ENCODE measurements at regions not wholly inside any gene's neighbourhood (a gene's known extent, or its start where the extent isn't known, plus 50 kb on each side); places are given as distances from the start of the nearest gene placed in this dataset.

GRCh38 chr17:6233339-6233738 lies 163.2 kb downstream of the WSCD1 start:
- ATAC-seq: no peak
- no peak for DNase-seq
- intact Hi-C loops (cut with DNase I): no loop called here

GRCh38 chr17:6232732-6233101 lies 162.5 kb downstream of the WSCD1 start:
- DNase-seq (no peak), ATAC-seq (no peak)
- intact Hi-C loops (cut with DNase I): no loop called here

- intact Hi-C loops (cut with DNase I): no loop called here
- ATAC-seq (no peak), DNase-seq (no peak)
These were observed 161.9 kb downstream of the WSCD1 start for GRCh38 chr17:6231886-6232731.

- no peak for ATAC-seq
These were observed 161.3 kb downstream of the WSCD1 start for GRCh38 chr17:6231465-6231864.

GRCh38 chr17:6218333-6218732 lies 148.2 kb downstream of the WSCD1 start:
- ATAC-seq (no peak), DNase-seq (no peak)
- intact Hi-C loops (cut with DNase I): no loop called here

More at GRCh38 chr17:6231465-6231864, 161.3 kb downstream of the WSCD1 start:
- no peak for DNase-seq
- intact Hi-C loops (cut with DNase I): no loop called here

GRCh38 chr17:6215071-6216035 lies 145.2 kb downstream of the WSCD1 start:
- no peak for DNase-seq
- ATAC-seq: no peak
- intact Hi-C loops (cut with DNase I): no loop called here

- intact Hi-C loops (cut with DNase I): no loop called here
- ATAC-seq (no peak), DNase-seq (no peak)
These were observed 143.7 kb downstream of the WSCD1 start for GRCh38 chr17:6213859-6214258.

- DNase-seq: no peak
- ATAC-seq: no peak
- intact Hi-C loops (cut with DNase I): no loop called here
These were observed 142.6 kb downstream of the WSCD1 start for GRCh38 chr17:6212766-6213165.

GRCh38 chr17:6209829-6210228 lies 139.7 kb downstream of the WSCD1 start:
- ATAC-seq (no peak), DNase-seq (no peak)
- intact Hi-C loops (cut with DNase I): no loop called here

- ATAC-seq: no peak
- DNase-seq: no peak
- intact Hi-C loops (cut with DNase I): no loop called here
These were observed 138.5 kb downstream of the WSCD1 start for GRCh38 chr17:6208608-6209180.

- intact Hi-C loops (cut with DNase I): no loop called here
- ATAC-seq (no peak), DNase-seq (no peak)
These were observed 135.3 kb downstream of the WSCD1 start for GRCh38 chr17:6205525-6205924.

- DNase-seq (no peak), ATAC-seq (no peak)
- intact Hi-C loops (cut with DNase I): no loop called here
These were observed 134.9 kb downstream of the WSCD1 start for GRCh38 chr17:6205033-6205432.

GRCh38 chr17:6204203-6204722 lies 134.1 kb downstream of the WSCD1 start:
- ATAC-seq (no peak), DNase-seq (no peak)
- intact Hi-C loops (cut with DNase I): no loop called here

- intact Hi-C loops (cut with DNase I): loop anchor here in 1 of 2 donors (10.0 kb wide), 1 partner anchor 98 kb away; no protein-coding TSS in a partner anchor
- ATAC-seq: no peak
- no peak for DNase-seq
These were observed 126.2 kb downstream of the WSCD1 start for GRCh38 chr17:6196355-6196754.

- no peak for ATAC-seq
- intact Hi-C loops (cut with DNase I): loop anchor here in 1 of 2 donors (10.0 kb wide), 1 partner anchor 100 kb away; no protein-coding TSS in a partner anchor
- no peak for DNase-seq
These were observed 124.9 kb downstream of the WSCD1 start for GRCh38 chr17:6195123-6195522.

- ATAC-seq (no peak), DNase-seq (no peak)
- intact Hi-C loops (cut with DNase I): loop anchor here in 1 of 2 donors (10.0 kb wide), 1 partner anchor 103 kb away; no protein-coding TSS in a partner anchor
These were observed 121.5 kb downstream of the WSCD1 start for GRCh38 chr17:6191405-6192324.

- intact Hi-C loops (cut with DNase I): no loop called here
- ATAC-seq (no peak), DNase-seq (no peak)
These were observed 117.7 kb downstream of the WSCD1 start for GRCh38 chr17:6187836-6188235.

GRCh38 chr17:6186998-6187397 lies 116.8 kb downstream of the WSCD1 start:
- no peak for DNase-seq
- intact Hi-C loops (cut with DNase I): no loop called here
- ATAC-seq: no peak
